K562 (cell line): ENCODE measurements at regions not wholly inside any gene's neighbourhood (a gene's known extent, or its start where the extent isn't known, plus 50 kb on each side); places are given as distances from the start of the nearest gene placed in this dataset.

ENCODE experiments used
- ATAC-seq: fragments of 200-7000 bp; cut with Tn5 transposase; 3 replicates; pipeline ENCODE4 v1.9.1; 2020; ENCODE audit warnings: moderate library complexity
- BruUV-seq: library from RNA; stranded (reverse); fragments of 400-500 nt; replicated peaks from 2 replicates; lab custom pipeline; 2021; lab: Mats Ljungman, UMichigan
- CTCF ChIA-PET: fragments of 300-600 bp; formaldehyde crosslinking; extraction: SDS; loops from one replicate; lab custom pipeline; 2021; ENCODE audit warnings: low intra/inter-chr PET ratio; lab: Yijun Ruan, JAX
- POLR2A ChIA-PET: fragments of 300-600, 350-650 bp; sonication (Branson Sonifier 250); formaldehyde crosslinking; extraction: SDS; loops from one replicate; lab custom pipeline; 2021; ENCODE audit warnings: antibody characterized with exemption, inconsistent platforms; lab: Yijun Ruan, JAX
- DNase-seq, 4 experiments: peaks; one replicate each; pipeline versions ENCODE4 v3.0.0 to v3.0.0-alpha.2; 2011 to 2018; ENCODE audit warnings: low spot score in 3 of 4, mixed read lengths in 3 of 4; ENCODE audit errors: extremely low read depth in 1 of 4
- FAIRE-seq: peaks from 2 replicates; lab custom pipeline; 2011; peaks lifted over from hg19 to GRCh38; lab: Jason Lieb, UNC
- H2AFZ ChIP-seq: 2 replicates; pipeline ENCODE4 v1.6.0; 2011; ENCODE audit warnings: low read depth, low read length, control low read depth, inconsistent platforms
- H3K27ac ChIP-seq: fragments of 200-600 bp; 3 replicates; pipeline ENCODE4 v1.8.0; 2011; ENCODE audit warnings: low read depth, mild to moderate bottlenecking, control low read depth, inconsistent platforms, low read length, moderate library complexity, mixed read lengths; ENCODE audit errors: extremely low read depth
- H3K27me3 ChIP-seq, 2 experiments: fragments of 300-600 bp in 1 of 2; 2 replicates in 1 of 2; 3 replicates in 1 of 2; pipeline versions ENCODE4 v1.6.0 to v1.8.0; 2011; ENCODE audit warnings: inconsistent platforms in 2 of 2, low read length in 2 of 2, mild to moderate bottlenecking in 1 of 2, mixed read lengths in 1 of 2, moderate library complexity in 1 of 2; ENCODE audit not compliant: control insufficient read depth in 2 of 2, insufficient read depth in 2 of 2
- H3K36me3 ChIP-seq: fragments of 300-600 bp; 3 replicates; pipeline ENCODE4 v1.8.0; 2011; ENCODE audit warnings: mild to moderate bottlenecking, low read length, inconsistent platforms; ENCODE audit not compliant: control insufficient read depth, insufficient read depth
- H3K4me1 ChIP-seq, 2 experiments: fragments of 200-600 bp in 1 of 2; replicated peaks in 1 of 2; 2 replicates in 1 of 2; 3 replicates in 1 of 2; pipeline versions ENCODE4 v1.5.1 to v1.8.0; 2011; ENCODE audit warnings: inconsistent platforms in 2 of 2, low read length in 2 of 2, mild to moderate bottlenecking in 1 of 2, mixed read lengths in 1 of 2, moderate library complexity in 1 of 2; ENCODE audit not compliant: control insufficient read depth in 2 of 2, insufficient read depth in 2 of 2
- H3K4me2 ChIP-seq: 2 replicates; pipeline ENCODE4 v1.6.1; 2011; ENCODE audit warnings: low read length, control low read depth, inconsistent platforms, mixed read lengths; ENCODE audit not compliant: insufficient read depth
- H3K4me3 ChIP-seq: fragments of 200-600 bp; sonication (generic), shearing (Covaris generic); 2 replicates; pipeline ENCODE4 v1.5.1; 2016; ENCODE audit warnings: control low read depth, inconsistent platforms
- H3K79me2 ChIP-seq: fragments of 200-600 bp; 3 replicates; pipeline ENCODE4 v1.8.0; 2011; ENCODE audit warnings: low read length, inconsistent platforms; ENCODE audit not compliant: control insufficient read depth, insufficient read depth
- H3K9ac ChIP-seq, 2 experiments: 2 replicates each; pipeline versions ENCODE4 v1.6.0 to v1.6.1; 2011; ENCODE audit warnings: low read depth in 2 of 2, low read length in 2 of 2, control low read depth in 1 of 2, inconsistent platforms in 1 of 2, mild to moderate bottlenecking in 1 of 2, mixed read lengths in 1 of 2; ENCODE audit not compliant: insufficient read depth in 1 of 2
- H3K9me1 ChIP-seq: one replicate; pipeline ENCODE4 v1.6.0; 2011; ENCODE audit warnings: inconsistent platforms, mild to moderate bottlenecking, low read length, moderate library complexity; ENCODE audit not compliant: control insufficient read depth, insufficient read depth
- H3K9me3 ChIP-seq: replicated peaks from 2 replicates; pipeline ENCODE4 v1.5.1; 2011; ENCODE audit warnings: low read depth, low read length, inconsistent platforms; ENCODE audit not compliant: control insufficient read depth, insufficient read depth
- H4K20me1 ChIP-seq: replicated peaks from 2 replicates; pipeline ENCODE4 v1.6.1; 2011; ENCODE audit warnings: low read length, inconsistent platforms, mixed read lengths; ENCODE audit not compliant: control insufficient read depth, insufficient read depth
- ARHGAP35 ChIP-seq: fragments of 450-650 bp; IDR thresholded peaks from 2 replicates; pipeline ENCODE4 v1.6.1; 2018; ENCODE audit not compliant: partially characterized antibody
- CEBPB ChIP-seq: fragments of 450-650 bp; IDR thresholded peaks from 2 replicates; pipeline ENCODE4 v1.6.1; 2016; ENCODE audit warnings: missing genetic modification characterization, missing compliant biosample characterization
- CLOCK ChIP-seq: fragments of 250-450 bp; sonication (Bioruptor Pico); IDR thresholded peaks from 2 replicates; pipeline ENCODE4 v1.4.0; 2020; ENCODE audit warnings: mild to moderate bottlenecking, moderate library complexity, borderline replicate concordance
- DACH1 ChIP-seq: fragments of 450-650 bp; IDR thresholded peaks from 2 replicates; pipeline ENCODE4 v1.6.1; 2018; ENCODE audit not compliant: partially characterized antibody
- HDAC8 ChIP-seq: fragments of 450-650 bp; IDR thresholded peaks from 2 replicates; pipeline ENCODE4 v1.6.1; 2016; ENCODE audit warnings: mild to moderate bottlenecking, missing genetic modification characterization, moderate library complexity, missing compliant biosample characterization
- NCOR1 ChIP-seq: fragments of 450-650 bp; IDR thresholded peaks from 2 replicates; pipeline ENCODE4 v1.6.1; 2016; ENCODE audit warnings: mild to moderate bottlenecking, moderate library complexity
- WGBS: fragments of 100-300 bp; shearing (Covaris generic); methylation state at CpG from one replicate; pipeline ENCODE4 v1.1.6; 2016; ENCODE audit warnings: low coverage, mixed read lengths; ENCODE audit not compliant: insufficient coverage; ENCODE audit errors: missing lambda C conversion rate; 5-methylcytosine and 5-hydroxymethylcytosine counted together
- in situ Hi-C: fragments of 300-500 bp; cut with MboI; formaldehyde crosslinking; loops from 4 replicates; pipeline ENCODE4 v1.15.0; 2018; ENCODE audit warnings: inconsistent platforms, mixed read lengths
- intact Hi-C: fragments of 100-400 bp; cut with micrococcal nuclease; formaldehyde crosslinking; loops from 2 replicates; pipeline ENCODE4 v1.14.2; 2022
- TF ChIP-seq, protein P1 (sequence below): fragments of 450-650 bp; IDR thresholded peaks from 2 replicates; pipeline ENCODE4 v1.6.1; 2016; ENCODE audit warnings: antibody characterized with exemption

- intact Hi-C loops (no loop called here), in situ Hi-C loops (no loop called here)
- POLR2A ChIA-PET = interaction anchor here (0.6 kb wide), 1 partner anchor 9 kb away, joined by 4 read pairs; no protein-coding TSS in a partner anchor
- Histone ChIP-seq H3K4me3 (no peak overlapping the region), H4K20me1 (no peaks in the 10 kb centered on the region), H3K4me1 (no peaks in the 10 kb centered on the region), H3K27ac (no peak overlapping the region), H3K27me3 (no peaks in the 10 kb centered on the region), H3K79me2 (no peaks in the 10 kb centered on the region), H3K9me3 (no peaks in the 10 kb centered on the region), H3K9ac (no peak overlapping the region), H3K9me1 (no peaks in the 10 kb centered on the region), H3K4me2 (no peak overlapping the region), H3K36me3 (no peaks in the 10 kb centered on the region), H2AFZ (no peak overlapping the region)
- no peak for ATAC-seq
- CTCF ChIA-PET = no interaction called here
- 2% methylated on average over 11 of the region's 12 CpGs for WGBS
- TF ChIP-seq CEBPB (tag) (no peak), ARHGAP35 (no peak), NCOR1 (no peak), DACH1 (no peak), HDAC8 (tag) (no peak), CLOCK (no peak)
- TF ChIP-seq, protein P1, sequence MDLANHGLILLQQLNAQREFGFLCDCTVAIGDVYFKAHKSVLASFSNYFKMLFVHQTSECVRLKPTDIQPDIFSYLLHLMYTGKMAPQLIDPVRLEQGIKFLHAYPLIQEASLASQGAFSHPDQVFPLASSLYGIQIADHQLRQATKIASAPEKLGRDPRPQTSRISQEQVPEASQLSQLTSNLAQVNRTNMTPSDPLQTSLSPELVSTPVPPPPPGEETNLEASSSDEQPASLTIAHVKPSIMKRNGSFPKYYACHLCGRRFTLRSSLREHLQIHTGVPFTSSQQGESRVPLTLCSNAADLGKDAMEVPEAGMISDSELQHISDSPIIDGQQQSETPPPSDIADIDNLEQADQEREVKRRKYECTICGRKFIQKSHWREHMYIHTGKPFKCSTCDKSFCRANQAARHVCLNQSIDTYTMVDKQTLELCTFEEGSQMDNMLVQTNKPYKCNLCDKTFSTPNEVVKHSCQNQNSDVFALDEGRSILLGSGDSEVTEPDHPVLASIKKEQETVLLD = no peak
- no peak for DNase-seq
- FAIRE-seq = no peak
- no TSS peak for BruUV-seq
These were observed 212.3 kb upstream of the IRX5 start for GRCh38 chr16:54718376-54718775.
